Common myeloid progenitor, CD34-positive (primary cell): ENCODE measurements at regions not wholly inside any gene's neighbourhood (a gene's known extent, or its start where the extent isn't known, plus 50 kb on each side); places are given as distances from the start of the nearest gene placed in this dataset.

Experiments used
- CTCF ChIA-PET: fragments of 350-600 bp; sonication (Branson Sonifier 250); formaldehyde crosslinking; loops from one replicate; lab custom pipeline; 2021; ENCODE audit warnings: antibody characterized with exemption; lab: Charles Lee
- POLR2A ChIA-PET: fragments of 350-600 bp; sonication (Branson Sonifier 250); formaldehyde crosslinking; loops from one replicate; lab custom pipeline; 2021; ENCODE audit warnings: antibody characterized with exemption; lab: Charles Lee
- DNase-seq, 3 donors: peaks; one replicate each; pipeline versions ENCODE4 v3.0.0 to v3.0.0-alpha.2; 2013
- H3K27ac ChIP-seq, 2 experiments: 1 replicate in 1 of 2; 2 replicates in 1 of 2; pipeline ENCODE4 v1.7.0; 2013; ENCODE audit warnings: inconsistent platforms in 2 of 2, low read length in 2 of 2, mild to moderate bottlenecking in 2 of 2, low read depth in 1 of 2, moderate library complexity in 1 of 2; ENCODE audit not compliant: severe bottlenecking in 2 of 2, insufficient read depth in 1 of 2, poor library complexity in 1 of 2
- H3K27me3 ChIP-seq, 5 experiments: replicated peaks in 2 of 5; 1 replicate in 3 of 5; 2 replicates in 2 of 5; pipeline versions ENCODE4 v1.6.1 to v1.7.0; 2013; ENCODE audit warnings: low read length in 4 of 5, mild to moderate bottlenecking in 2 of 5, moderate library complexity in 2 of 5, inconsistent platforms in 1 of 5; ENCODE audit not compliant: insufficient read depth in 5 of 5, control insufficient read depth in 4 of 5
- H3K36me3 ChIP-seq, 4 experiments: 1 replicate in 2 of 4; 2 replicates in 2 of 4; pipeline versions ENCODE4 v1.6.1 to v1.7.0; 2013; ENCODE audit warnings: low read length in 3 of 4, control low read depth in 1 of 4, mild to moderate bottlenecking in 1 of 4; ENCODE audit not compliant: control insufficient read depth in 4 of 4, insufficient read depth in 4 of 4
- H3K4me1 ChIP-seq, 4 experiments: 1 replicate in 3 of 4; 2 replicates in 1 of 4; pipeline versions ENCODE4 v1.6.1 to v1.7.1; 2013; ENCODE audit warnings: low read length in 3 of 4, mild to moderate bottlenecking in 3 of 4, control low read depth in 1 of 4, inconsistent platforms in 1 of 4, moderate library complexity in 1 of 4; ENCODE audit not compliant: control insufficient read depth in 4 of 4, insufficient read depth in 4 of 4; ENCODE audit errors: control extremely low read depth in 1 of 4
- H3K4me3 ChIP-seq, 7 experiments: 1 replicate in 4 of 7; 2 replicates in 3 of 7; pipeline versions ENCODE4 v1.5.1 to v1.7.0; 2013; ENCODE audit warnings: mild to moderate bottlenecking in 7 of 7, low read length in 6 of 7, moderate library complexity in 6 of 7, inconsistent platforms in 2 of 7, low read depth in 2 of 7, control low read depth in 1 of 7; ENCODE audit not compliant: insufficient read depth in 4 of 7, control insufficient read depth in 1 of 7; ENCODE audit errors: extremely low read depth in 1 of 7
- H3K9me3 ChIP-seq, 5 experiments: 1 replicate in 4 of 5; 2 replicates in 1 of 5; pipeline versions ENCODE4 v1.6.1 to v1.7.1; 2013; ENCODE audit warnings: low read length in 4 of 5, mild to moderate bottlenecking in 2 of 5, inconsistent platforms in 1 of 5, low read depth in 1 of 5, moderate library complexity in 1 of 5; ENCODE audit not compliant: control insufficient read depth in 4 of 5, insufficient read depth in 2 of 5; ENCODE audit errors: control extremely low read depth in 1 of 5
- WGBS: methylation state at CpG from one replicate; pipeline ENCODE4 v1.1.5; 2013; ENCODE audit not compliant: insufficient coverage; 5-methylcytosine and 5-hydroxymethylcytosine counted together

DNA sequence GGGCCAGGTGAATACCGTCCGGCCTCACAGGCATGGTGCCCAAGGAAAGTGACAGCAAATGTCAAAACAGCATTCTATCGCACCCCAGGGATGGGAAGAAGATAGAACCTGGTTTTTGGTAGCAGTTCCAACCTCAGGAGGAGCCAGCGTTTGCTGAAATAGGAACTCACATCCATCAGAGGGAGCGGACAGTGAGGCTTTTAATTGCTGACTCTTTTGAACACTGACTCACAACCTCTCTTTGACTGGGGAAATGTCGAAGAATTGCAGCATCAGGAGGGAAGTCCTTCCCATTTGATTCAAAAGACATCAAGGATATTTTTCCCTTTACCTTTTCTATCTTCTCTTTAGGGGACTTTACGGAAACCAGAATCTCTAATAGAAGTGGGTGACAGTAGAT lies 114.2 kb downstream of the UNC5CL start:
- H3K36me3 ChIP-seq: no peaks in the 10 kb centered on the region
- ChIA-PET CTCF (interaction anchor here (0.8 kb wide), 1 partner anchor 14 kb away, joined by 4 read pairs; no protein-coding TSS in a partner anchor), POLR2A (no interaction called here)
- WGBS: 98% methylated on average over 6 of the region's 7 CpGs
- H3K4me1 ChIP-seq: no peaks in the 10 kb centered on the region
- no peaks in the 10 kb centered on the region for H3K27me3 ChIP-seq
- no peak overlapping the region for H3K4me3 ChIP-seq
- H3K27ac ChIP-seq: no peak overlapping the region
- DNase-seq: no peak
- H3K9me3 ChIP-seq: no peaks in the 10 kb centered on the region

GRCh38 chr6:40923880-40924279 lies 115.1 kb downstream of the UNC5CL start:
- ChIA-PET POLR2A (no interaction called here), CTCF (interaction anchor here (0.8 to 1.1 kb wide), 2 partner anchors 11 to 13 kb away, joined by 4 to 7 read pairs; no protein-coding TSS in a partner anchor)
- Histone ChIP-seq H3K27me3 (no peaks in the 10 kb centered on the region), H3K9me3 (no peaks in the 10 kb centered on the region), H3K4me1 (no peaks in the 10 kb centered on the region), H3K36me3 (no peaks in the 10 kb centered on the region), H3K4me3 (no peak overlapping the region), H3K27ac (no peak overlapping the region)
- peak in 1 of 3 donors; percentile 3 for DNase-seq
- WGBS: 57% methylated on average over 2 of the region's 2 CpGs

GRCh38 chr6:40923326-40923725 lies 115.7 kb downstream of the UNC5CL start:
- 95% methylated on average over 4 of the region's 4 CpGs for WGBS

GRCh38 chr6:40922281-40922680 lies 116.7 kb downstream of the UNC5CL start:
- H3K36me3 ChIP-seq: no peaks in the 10 kb centered on the region
- no peak overlapping the region for H3K4me3 ChIP-seq
- H3K27ac ChIP-seq: no peak overlapping the region
- H3K9me3 ChIP-seq: no peaks in the 10 kb centered on the region
- POLR2A ChIA-PET: no interaction called here
- H3K27me3 ChIP-seq: no peaks in the 10 kb centered on the region
- no peak for DNase-seq
- CTCF ChIA-PET: interaction anchor here (1.2 kb wide), 1 partner anchor 10 kb away, joined by 4 read pairs; no protein-coding TSS in a partner anchor
- 93% methylated on average over 2 of the region's 2 CpGs for WGBS
- H3K4me1 ChIP-seq: no peaks in the 10 kb centered on the region

More at GRCh38 chr6:40923326-40923725, 115.7 kb downstream of the UNC5CL start:
- Histone ChIP-seq H3K36me3 (no peaks in the 10 kb centered on the region), H3K27me3 (no peaks in the 10 kb centered on the region), H3K4me1 (no peaks in the 10 kb centered on the region), H3K9me3 (no peaks in the 10 kb centered on the region), H3K4me3 (no peak overlapping the region), H3K27ac (no peak overlapping the region)
- CTCF ChIA-PET: interaction anchor here (1.1 kb wide), 1 partner anchor 11 kb away, joined by 7 read pairs; no protein-coding TSS in a partner anchor
- POLR2A ChIA-PET: interaction anchor here (0.7 kb wide), 1 partner anchor 674 kb away, joined by 4 read pairs; no protein-coding TSS in a partner anchor
- DNase-seq: no peak

DNA sequence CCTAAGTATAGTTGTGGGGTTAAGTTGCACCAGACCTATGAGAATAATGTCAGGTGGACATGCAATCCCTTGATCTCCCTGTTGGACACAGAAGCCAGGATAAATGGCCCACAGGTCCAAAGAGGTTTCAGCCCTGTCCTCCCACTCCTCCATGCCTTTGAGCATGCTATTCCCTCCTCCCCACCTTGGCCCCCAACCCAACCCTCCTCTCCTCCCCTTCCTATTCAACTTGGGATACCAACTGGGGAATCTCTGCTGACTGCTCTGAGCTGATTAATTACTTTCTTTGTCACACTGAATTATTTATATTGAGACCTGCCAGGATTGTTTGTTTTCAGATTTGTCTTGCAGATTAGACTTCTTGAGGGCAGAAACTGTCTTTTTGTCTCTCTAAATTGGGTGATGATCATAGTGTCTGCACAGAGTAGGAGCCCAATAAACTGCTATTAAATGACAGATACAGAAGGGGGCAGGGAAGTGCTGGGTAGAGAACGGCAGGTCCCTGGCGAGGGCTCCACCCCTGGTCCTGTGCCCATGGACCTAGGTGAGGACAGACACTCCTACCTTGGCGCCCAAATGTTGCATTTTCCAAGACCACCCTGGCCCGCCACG lies 120.9 kb downstream of the UNC5CL start:
- WGBS: 100% methylated on average over 4 of the region's 5 CpGs
- POLR2A ChIA-PET: no interaction called here
- DNase-seq: no peak
- Histone ChIP-seq H3K27me3 (peaks cover 0 to 3% (median 0%) of the 10 kb centered on the region in 5 experiments), H3K4me3 (no peak overlapping the region), H3K27ac (no peak overlapping the region), H3K36me3 (no peaks in the 10 kb centered on the region), H3K9me3 (no peaks in the 10 kb centered on the region), H3K4me1 (no peaks in the 10 kb centered on the region)
- CTCF ChIA-PET: no interaction called here

- ChIA-PET POLR2A (no interaction called here), CTCF (no interaction called here)
- Histone ChIP-seq H3K9me3 (no peaks in the 10 kb centered on the region), H3K4me3 (no peak overlapping the region), H3K27ac (no peak overlapping the region), H3K36me3 (no peaks in the 10 kb centered on the region), H3K27me3 (peaks cover 0 to 3% (median 0%) of the 10 kb centered on the region in 5 experiments), H3K4me1 (no peaks in the 10 kb centered on the region)
- WGBS: 72% methylated on average over 2 of the region's 3 CpGs
- peak in 2 of 3 donors; percentile 12 to 20 for DNase-seq
Measured at GRCh38 chr6:40917603-40918002, 121.4 kb downstream of the UNC5CL start.

GRCh38 chr6:40916845-40917244 lies 122.2 kb downstream of the UNC5CL start:
- no peaks in the 10 kb centered on the region for H3K36me3 ChIP-seq
- H3K4me1 ChIP-seq: peaks cover 0 to 4% (median 3%) of the 10 kb centered on the region in 4 experiments
- H3K27me3 ChIP-seq: peaks cover 0 to 3% (median 0%) of the 10 kb centered on the region in 5 experiments
- ChIA-PET POLR2A (no interaction called here), CTCF (no interaction called here)
- no peak overlapping the region for H3K4me3 ChIP-seq
- DNase-seq: no peak
- WGBS: 100% methylated on average over 1 of the region's 1 CpG
- no peak overlapping the region for H3K27ac ChIP-seq
- no peaks in the 10 kb centered on the region for H3K9me3 ChIP-seq
